Keratinocyte (primary cell): ENCODE measurements at regions not wholly inside any gene's neighbourhood (a gene's known extent, or its start where the extent isn't known, plus 50 kb on each side); places are given as distances from the start of the nearest gene placed in this dataset.

Source experiments
- EZH2 ChIP-seq: IDR thresholded peaks from one replicate; pipeline ENCODE4 v1.6.1; 2012; ENCODE audit warnings: inconsistent platforms, mild to moderate bottlenecking, low read length, moderate library complexity
- TF ChIP-seq, protein P1 (sequence below), 3 experiments: IDR thresholded peaks in 1 of 3; conservative IDR thresholded peaks in 1 of 3; optimal IDR thresholded peaks in 1 of 3; 2 replicates in 2 of 3; 3 replicates in 1 of 3; pipeline versions ENCODE3 to v1.5.1; 2011; ENCODE audit warnings: low read length in 3 of 3, mild to moderate bottlenecking in 3 of 3, moderate library complexity in 2 of 3, control low read depth in 1 of 3, inconsistent platforms in 1 of 3; ENCODE audit not compliant: insufficient read depth in 2 of 3; ENCODE audit errors: extremely low read depth in 1 of 3

- TF ChIP-seq, protein P1, sequence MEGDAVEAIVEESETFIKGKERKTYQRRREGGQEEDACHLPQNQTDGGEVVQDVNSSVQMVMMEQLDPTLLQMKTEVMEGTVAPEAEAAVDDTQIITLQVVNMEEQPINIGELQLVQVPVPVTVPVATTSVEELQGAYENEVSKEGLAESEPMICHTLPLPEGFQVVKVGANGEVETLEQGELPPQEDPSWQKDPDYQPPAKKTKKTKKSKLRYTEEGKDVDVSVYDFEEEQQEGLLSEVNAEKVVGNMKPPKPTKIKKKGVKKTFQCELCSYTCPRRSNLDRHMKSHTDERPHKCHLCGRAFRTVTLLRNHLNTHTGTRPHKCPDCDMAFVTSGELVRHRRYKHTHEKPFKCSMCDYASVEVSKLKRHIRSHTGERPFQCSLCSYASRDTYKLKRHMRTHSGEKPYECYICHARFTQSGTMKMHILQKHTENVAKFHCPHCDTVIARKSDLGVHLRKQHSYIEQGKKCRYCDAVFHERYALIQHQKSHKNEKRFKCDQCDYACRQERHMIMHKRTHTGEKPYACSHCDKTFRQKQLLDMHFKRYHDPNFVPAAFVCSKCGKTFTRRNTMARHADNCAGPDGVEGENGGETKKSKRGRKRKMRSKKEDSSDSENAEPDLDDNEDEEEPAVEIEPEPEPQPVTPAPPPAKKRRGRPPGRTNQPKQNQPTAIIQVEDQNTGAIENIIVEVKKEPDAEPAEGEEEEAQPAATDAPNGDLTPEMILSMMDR (optimal IDR thresholded peaks at IDR 0.05 in 1 of 3, IDR thresholded peaks at IDR 0.05 in 1 of 3, conservative IDR thresholded peaks at IDR 0.05 in 1 of 3; ENCODE audit: extremely low read depth in 1 of 3, insufficient read depth in 2 of 3, low read length in 3 of 3) = no peak
- TF ChIP-seq EZH2 = no peak
Observed at GRCh38 chr22:48927591-48927990, 900.1 kb downstream of the BRD1 start.
